SK-N-SH (cell line): ENCODE measurements at regions not wholly inside any gene's neighbourhood (a gene's known extent, or its start where the extent isn't known, plus 50 kb on each side); places are given as distances from the start of the nearest gene placed in this dataset.

Experiments used
- CTCF ChIA-PET: fragments of 300-600, 350-600 bp; formaldehyde crosslinking; extraction: SDS; loops from one replicate; lab custom pipeline; 2021; lab: Yijun Ruan, JAX
- POLR2A ChIA-PET: fragments of 350-600 bp; sonication (Branson Sonifier 250); formaldehyde crosslinking; extraction: SDS; loops from one replicate; lab custom pipeline; 2020; ENCODE audit warnings: antibody characterized with exemption, inconsistent platforms; lab: Yijun Ruan, JAX
- DNase-seq: peaks from one replicate; pipeline ENCODE4 v3.0.0; 2012
- H2AFZ ChIP-seq: fragments of 200-600 bp; sonication (generic); 2 replicates; pipeline ENCODE4 v1.8.1; 2016; ENCODE audit warnings: antibody characterized with exemption, mild to moderate bottlenecking, low read depth
- H3F3A ChIP-seq: fragments of 200-600 bp; sonication (generic); replicated peaks from 2 replicates; pipeline ENCODE3; 2016; ENCODE audit warnings: antibody characterized with exemption, mild to moderate bottlenecking; ENCODE audit not compliant: insufficient read depth
- H3K27ac ChIP-seq, 2 experiments: fragments of 200-500 bp in 1 of 2; fragments of 200-600 bp in 1 of 2; sonication (Bioruptor generic) in 1 of 2; sonication (generic), shearing (Covaris generic) in 1 of 2; 2 replicates each; pipeline versions ENCODE4 v1.5.1 to v1.6.1; 2014 to 2016; ENCODE audit warnings: low read depth in 2 of 2, inconsistent platforms in 1 of 2, low read length in 1 of 2, mild to moderate bottlenecking in 1 of 2, mixed read lengths in 1 of 2
- H3K27me3 ChIP-seq: fragments of 200-600 bp; sonication (generic), shearing (Covaris generic); 2 replicates; pipeline ENCODE4 v1.6.1; 2016; ENCODE audit warnings: mixed run types; ENCODE audit not compliant: insufficient read depth
- H3K36me3 ChIP-seq, 2 experiments: fragments of 200-500 bp in 1 of 2; fragments of 200-600 bp in 1 of 2; sonication (Bioruptor generic) in 1 of 2; sonication (generic) in 1 of 2; replicated peaks in 1 of 2; 2 replicates each; pipeline versions ENCODE3 to v1.5.1; 2014 to 2016; ENCODE audit warnings: low read length in 1 of 2, mild to moderate bottlenecking in 1 of 2; ENCODE audit not compliant: insufficient read depth in 2 of 2, control insufficient read depth in 1 of 2
- H3K4me1 ChIP-seq, 2 experiments: fragments of 200-500 bp in 1 of 2; fragments of 200-600 bp in 1 of 2; sonication (Bioruptor generic) in 1 of 2; sonication (generic), shearing (Covaris generic) in 1 of 2; 2 replicates each; pipeline versions ENCODE4 v1.5.1 to v1.6.1; 2014 to 2016; ENCODE audit warnings: low read depth in 1 of 2, low read length in 1 of 2, mixed run types in 1 of 2; ENCODE audit not compliant: insufficient read depth in 2 of 2, control insufficient read depth in 1 of 2
- H3K4me2 ChIP-seq: fragments of 200-600 bp; sonication (generic), shearing (Covaris generic); 2 replicates; pipeline ENCODE4 v1.6.1; 2017; ENCODE audit warnings: mixed run types
- H3K4me3 ChIP-seq, 2 experiments: fragments of 200-500 bp in 1 of 2; fragments of 200-600 bp in 1 of 2; sonication (Bioruptor generic) in 1 of 2; sonication (generic), shearing (Covaris generic) in 1 of 2; 2 replicates each; pipeline versions ENCODE4 v1.5.1 to v1.8.1; 2014 to 2016; ENCODE audit warnings: low read depth in 2 of 2, inconsistent platforms in 1 of 2, low read length in 1 of 2, mild to moderate bottlenecking in 1 of 2, mixed read lengths in 1 of 2, moderate library complexity in 1 of 2
- H3K79me2 ChIP-seq: fragments of 200-600 bp; sonication (generic); 2 replicates; pipeline ENCODE4 v1.8.1; 2017; ENCODE audit warnings: mild to moderate bottlenecking; ENCODE audit not compliant: insufficient read depth
- H3K9ac ChIP-seq: fragments of 200-600 bp; sonication (generic); 2 replicates; pipeline ENCODE4 v1.6.1; 2017; ENCODE audit warnings: mixed run types
- H3K9me2 ChIP-seq: fragments of 200-600 bp; sonication (generic); 2 replicates; pipeline ENCODE4 v1.6.1; 2017; ENCODE audit warnings: mixed run types
- H3K9me3 ChIP-seq: fragments of 200-600 bp; sonication (generic); 2 replicates; pipeline ENCODE4 v1.6.1; 2017; ENCODE audit warnings: mixed run types, mild to moderate bottlenecking, moderate library complexity
- H4K20me1 ChIP-seq: fragments of 200-600 bp; sonication (generic); 2 replicates; pipeline ENCODE4 v1.6.1; 2017; ENCODE audit warnings: mild to moderate bottlenecking, mixed run types; ENCODE audit not compliant: insufficient read depth
- CHD2 ChIP-seq: fragments of 150-350 bp; IDR thresholded peaks from 2 replicates; pipeline ENCODE4 v1.6.1; 2018; ENCODE audit warnings: low read length; ENCODE audit not compliant: partially characterized antibody
- ELF1 ChIP-seq: IDR thresholded peaks from 2 replicates; pipeline ENCODE4 v1.4.0; 2012
- EP300 ChIP-seq, 2 experiments: IDR thresholded peaks; 2 replicates each; pipeline versions ENCODE4 v1.4.0 to v1.6.1; 2012; ENCODE audit warnings: borderline replicate concordance in 1 of 2, low read depth in 1 of 2, low read length in 1 of 2
- FOXJ3 ChIP-seq: sonication (generic); formaldehyde crosslinking; IDR thresholded peaks from 2 replicates; pipeline ENCODE4 v1.5.1; 2020; ENCODE audit warnings: mild to moderate bottlenecking, missing genetic modification reagents
- GABPA ChIP-seq: IDR thresholded peaks from 2 replicates; pipeline ENCODE4 v1.4.0; 2012; ENCODE audit warnings: low read depth, mild to moderate bottlenecking
- MXI1 ChIP-seq: IDR thresholded peaks from 2 replicates; pipeline ENCODE4 v1.6.1; 2012; ENCODE audit warnings: mild to moderate bottlenecking, low read depth, low read length, improper control_type of control experiment
- NFIC ChIP-seq: IDR thresholded peaks from 2 replicates; pipeline ENCODE4 v1.4.0; 2012; ENCODE audit warnings: borderline replicate concordance
- RAD21 ChIP-seq: IDR thresholded peaks from 2 replicates; pipeline ENCODE4 v1.6.1; 2012; ENCODE audit warnings: mild to moderate bottlenecking, low read length
- RCOR1 ChIP-seq: fragments of 150-350 bp; IDR thresholded peaks from 2 replicates; pipeline ENCODE4 v1.6.1; 2017; ENCODE audit warnings: antibody characterized with exemption, low read length
- RFX5 ChIP-seq: IDR thresholded peaks from 2 replicates; pipeline ENCODE4 v1.6.1; 2012; ENCODE audit warnings: mild to moderate bottlenecking, improper control_type of control experiment, low read length
- RXRA ChIP-seq: IDR thresholded peaks from 2 replicates; pipeline ENCODE4 v1.4.0; 2012; ENCODE audit warnings: low read depth, mild to moderate bottlenecking, borderline replicate concordance
- TAF1 ChIP-seq: IDR thresholded peaks from 2 replicates; pipeline ENCODE4 v1.6.1; 2012; ENCODE audit warnings: low read depth, mild to moderate bottlenecking, low read length, moderate library complexity, borderline replicate concordance
- TCF12 ChIP-seq: IDR thresholded peaks from 2 replicates; pipeline ENCODE4 v1.4.0; 2012
- WGBS: methylation state at CpG from one replicate; pipeline ENCODE4 v1.1.6; 2017; ENCODE audit warnings: low lambda C conversion rate; 5-methylcytosine and 5-hydroxymethylcytosine counted together
- TF ChIP-seq, protein P1 (sequence below): fragments of 150-350 bp; IDR thresholded peaks from 2 replicates; pipeline ENCODE4 v1.6.1; 2017; ENCODE audit warnings: antibody characterized with exemption, low read length, low read depth, borderline replicate concordance
- TF ChIP-seq, protein P2 (sequence below): fragments of 150-350 bp; IDR thresholded peaks from 2 replicates; pipeline ENCODE4 v1.6.1; 2016; ENCODE audit warnings: mild to moderate bottlenecking, low read depth, low read length

DNA sequence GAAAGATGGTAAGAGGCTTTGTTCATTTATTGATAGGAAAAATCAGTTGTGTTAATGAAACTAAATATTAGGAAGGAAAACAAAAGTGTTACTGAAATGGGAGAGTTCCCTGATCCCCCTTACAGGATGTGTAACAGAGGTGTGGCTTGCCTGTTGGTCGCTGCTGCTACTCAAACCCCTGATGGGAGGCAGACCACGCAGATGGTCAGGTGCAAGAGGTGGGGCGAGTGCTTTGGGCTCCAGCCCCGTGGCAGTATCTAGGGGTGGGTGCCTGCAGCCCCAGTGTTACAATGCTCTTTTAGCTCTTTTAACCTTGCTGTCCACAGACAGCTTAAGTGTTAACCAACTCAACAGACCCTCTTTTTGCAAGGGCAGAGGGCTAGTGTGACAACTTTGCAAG, 319.6 kb upstream of the DCN start:
- H3K27ac ChIP-seq: no peak overlapping the region
- no peaks in the 10 kb centered on the region for H3K36me3 ChIP-seq
- no peak overlapping the region for H3K4me2 ChIP-seq
- no peaks in the 10 kb centered on the region for H4K20me1 ChIP-seq
- CTCF ChIA-PET: no interaction called here
- no peaks in the 10 kb centered on the region for H3K9me3 ChIP-seq
- no peak for TF ChIP-seq CHD2
- no peaks in the 10 kb centered on the region for H3K4me1 ChIP-seq
- no peaks in the 10 kb centered on the region for H3F3A ChIP-seq
- POLR2A ChIA-PET: interaction anchor here (0.6 kb wide), 1 partner anchor 10 kb away, joined by 3 read pairs; no protein-coding TSS in a partner anchor
- H3K4me3 ChIP-seq: no peak overlapping the region
- no peaks in the 10 kb centered on the region for H3K9me2 ChIP-seq
- H3K9ac ChIP-seq: no peak overlapping the region
- no peak for DNase-seq
- H3K27me3 ChIP-seq: no peaks in the 10 kb centered on the region
- WGBS: 37% methylated on average over 3 of the region's 4 CpGs
- no peaks in the 10 kb centered on the region for H3K79me2 ChIP-seq
- H2AFZ ChIP-seq: no peak overlapping the region

DNA sequence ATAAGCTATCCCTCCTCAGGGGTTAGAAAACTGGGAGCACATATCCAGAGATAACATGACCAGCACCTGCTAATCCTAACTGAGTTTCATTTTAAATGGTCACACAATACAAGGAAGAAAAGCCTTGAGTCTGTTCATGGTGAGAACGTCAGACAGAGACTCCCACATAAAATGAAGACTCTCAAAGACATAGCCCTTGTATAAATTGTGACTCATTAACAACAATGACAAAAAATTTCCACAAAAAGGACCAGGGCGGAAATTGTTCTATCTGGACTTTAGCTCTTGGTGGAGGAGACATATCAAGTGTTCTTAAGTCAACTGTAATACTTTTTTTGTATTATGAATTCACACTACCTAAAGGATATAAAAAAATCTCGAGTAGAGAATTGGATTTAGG, 313.7 kb upstream of the DCN start:
- Histone ChIP-seq H3K27ac (no peak overlapping the region), H3K4me3 (no peak overlapping the region), H3K9me2 (no peaks in the 10 kb centered on the region), H3K79me2 (no peaks in the 10 kb centered on the region), H4K20me1 (no peaks in the 10 kb centered on the region), H3K4me2 (no peak overlapping the region), H2AFZ (no peak overlapping the region), H3K27me3 (no peaks in the 10 kb centered on the region), H3K4me1 (no peaks in the 10 kb centered on the region), H3K9me3 (no peaks in the 10 kb centered on the region), H3K36me3 (no peaks in the 10 kb centered on the region), H3F3A (no peaks in the 10 kb centered on the region), H3K9ac (no peak overlapping the region)
- 20% methylated on average over 3 of the region's 3 CpGs for WGBS
- no peak for DNase-seq
- ChIA-PET CTCF (no interaction called here), POLR2A (no interaction called here)
- TF ChIP-seq, protein P1, sequence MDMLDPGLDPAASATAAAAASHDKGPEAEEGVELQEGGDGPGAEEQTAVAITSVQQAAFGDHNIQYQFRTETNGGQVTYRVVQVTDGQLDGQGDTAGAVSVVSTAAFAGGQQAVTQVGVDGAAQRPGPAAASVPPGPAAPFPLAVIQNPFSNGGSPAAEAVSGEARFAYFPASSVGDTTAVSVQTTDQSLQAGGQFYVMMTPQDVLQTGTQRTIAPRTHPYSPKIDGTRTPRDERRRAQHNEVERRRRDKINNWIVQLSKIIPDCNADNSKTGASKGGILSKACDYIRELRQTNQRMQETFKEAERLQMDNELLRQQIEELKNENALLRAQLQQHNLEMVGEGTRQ: no peak
- TF ChIP-seq ELF1 (no peak), TCF12 (no peak), TAF1 (no peak), EP300 (IDR thresholded peaks at IDR 0.05; ENCODE audit: borderline replicate concordance in 1 of 2, low read depth in 1 of 2, low read length in 1 of 2) (no peak), FOXJ3 (CRISPR knock-in tag) (no peak), RFX5 (no peak), NFIC (no peak), RAD21 (no peak), MXI1 (no peak), RCOR1 (no peak), RXRA (no peak), GABPA (no peak)
- TF ChIP-seq, protein P2, sequence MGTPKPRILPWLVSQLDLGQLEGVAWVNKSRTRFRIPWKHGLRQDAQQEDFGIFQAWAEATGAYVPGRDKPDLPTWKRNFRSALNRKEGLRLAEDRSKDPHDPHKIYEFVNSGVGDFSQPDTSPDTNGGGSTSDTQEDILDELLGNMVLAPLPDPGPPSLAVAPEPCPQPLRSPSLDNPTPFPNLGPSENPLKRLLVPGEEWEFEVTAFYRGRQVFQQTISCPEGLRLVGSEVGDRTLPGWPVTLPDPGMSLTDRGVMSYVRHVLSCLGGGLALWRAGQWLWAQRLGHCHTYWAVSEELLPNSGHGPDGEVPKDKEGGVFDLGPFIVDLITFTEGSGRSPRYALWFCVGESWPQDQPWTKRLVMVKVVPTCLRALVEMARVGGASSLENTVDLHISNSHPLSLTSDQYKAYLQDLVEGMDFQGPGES: no peak
